ENCODE measurements at regions not wholly inside any gene's neighbourhood (a gene's known extent, or its start where the extent isn't known, plus 50 kb on each side); places are given as distances from the start of the nearest gene placed in this dataset.
"Not testable (repeated sequence)": the region's sequence is repeated elsewhere in the genome, so short reads cannot be mapped to it uniquely, and the experiment has no call there.

DNA sequence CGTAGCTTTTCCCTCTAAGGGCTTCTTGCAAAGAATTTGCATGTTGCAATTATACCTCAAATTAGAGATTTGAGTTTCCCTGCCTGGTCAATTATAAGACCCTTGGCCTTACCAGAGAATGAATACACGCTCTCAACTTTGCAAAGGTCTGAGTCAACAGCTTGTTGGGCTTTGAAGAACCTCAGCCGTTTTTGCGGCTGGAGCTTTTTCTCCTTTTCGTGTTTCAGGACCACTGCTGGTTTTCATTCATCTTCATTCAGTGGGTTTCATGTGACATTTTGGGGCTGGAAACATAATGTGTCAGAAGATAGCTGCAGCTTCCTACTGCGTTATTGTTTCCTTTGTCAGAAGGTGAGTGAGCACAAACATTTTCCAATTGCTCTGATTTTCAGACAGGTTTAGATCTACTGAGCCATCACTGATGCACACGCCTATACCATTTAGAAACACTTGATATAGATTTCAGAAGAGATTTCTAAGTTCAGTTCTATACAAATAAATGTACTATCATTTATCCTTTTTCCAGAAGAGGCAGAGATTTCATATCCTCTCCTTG lies 152.3 kb downstream of the SPDYE17 start:
- WGBS (ENCODE audit: insufficient coverage, insufficient read length) = no CpG with 5 or more reads among the region's 7 CpGs
- not testable (repeated sequence) for H3K27me3 ChIP-seq (ENCODE audit: control insufficient read depth, insufficient read depth, low read length)

DNA sequence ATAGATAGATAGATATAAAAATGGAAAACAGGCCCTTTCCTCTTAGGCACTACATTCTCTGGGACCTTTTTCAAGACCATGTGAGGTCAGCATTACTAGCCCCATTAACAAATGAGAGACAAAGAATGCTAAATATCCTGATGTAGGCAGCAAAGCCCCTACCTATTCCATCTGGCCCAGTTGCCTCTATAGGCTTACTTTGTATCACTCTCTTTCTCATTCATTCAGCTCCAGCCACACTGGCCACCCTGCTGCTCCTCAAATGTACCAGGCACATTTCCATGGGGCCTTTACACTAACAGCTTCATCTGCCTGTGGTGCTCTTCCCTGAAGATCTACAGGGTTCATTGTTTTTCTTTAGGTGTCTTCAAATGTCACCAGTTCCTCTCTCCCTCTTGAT lies 156.4 kb downstream of the SPDYE17 start:
- not testable (repeated sequence) for DNase-seq (ENCODE audit: low read depth, low spot score); H3K27ac ChIP-seq (ENCODE audit: low read length); H3K27me3 ChIP-seq (ENCODE audit: control insufficient read depth, insufficient read depth, low read length); H3K4me1 ChIP-seq (ENCODE audit: control insufficient read depth, insufficient read depth, low read length); H3K36me3 ChIP-seq (ENCODE audit: control insufficient read depth, insufficient read depth, low read length); H3K4me3 ChIP-seq (ENCODE audit: low read length); H3K9me3 ChIP-seq (ENCODE audit: control insufficient read depth, insufficient read depth, low read length)

More for the DNA sequence above, 152.3 kb downstream of the SPDYE17 start:
- H3K4me1 ChIP-seq (ENCODE audit: control insufficient read depth, insufficient read depth, low read length); H3K36me3 ChIP-seq (ENCODE audit: control insufficient read depth, insufficient read depth, low read length); H3K9me3 ChIP-seq (ENCODE audit: control insufficient read depth, insufficient read depth, low read length); DNase-seq (ENCODE audit: low read depth, low spot score); H3K27ac ChIP-seq (ENCODE audit: low read length); H3K4me3 ChIP-seq (ENCODE audit: low read length): not testable (repeated sequence)

DNA sequence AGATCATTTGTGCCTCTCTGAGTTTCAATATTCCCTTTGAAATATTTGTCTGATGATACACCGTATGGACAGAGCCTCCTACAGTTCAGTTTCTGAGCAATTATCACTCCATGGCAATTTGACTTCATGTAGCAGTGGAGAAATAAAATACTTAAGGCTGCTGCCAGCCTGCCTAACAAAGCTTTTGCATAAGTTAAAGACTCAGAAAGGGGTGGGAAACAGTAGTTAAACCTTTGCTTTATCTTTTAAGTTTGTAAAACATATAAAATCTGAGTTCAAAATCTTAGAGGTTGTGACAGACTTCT lies 161.7 kb downstream of the SPDYE17 start:
- not testable (repeated sequence) for H3K36me3 ChIP-seq (ENCODE audit: control insufficient read depth, insufficient read depth, low read length); H3K4me1 ChIP-seq (ENCODE audit: control insufficient read depth, insufficient read depth, low read length); H3K9me3 ChIP-seq (ENCODE audit: control insufficient read depth, insufficient read depth, low read length); H3K27me3 ChIP-seq (ENCODE audit: control insufficient read depth, insufficient read depth, low read length); H3K27ac ChIP-seq (ENCODE audit: low read length); DNase-seq (ENCODE audit: low read depth, low spot score); H3K4me3 ChIP-seq (ENCODE audit: low read length)
- no CpG with 5 or more reads among the region's 1 CpG for WGBS (ENCODE audit: insufficient coverage, insufficient read length)

DNA sequence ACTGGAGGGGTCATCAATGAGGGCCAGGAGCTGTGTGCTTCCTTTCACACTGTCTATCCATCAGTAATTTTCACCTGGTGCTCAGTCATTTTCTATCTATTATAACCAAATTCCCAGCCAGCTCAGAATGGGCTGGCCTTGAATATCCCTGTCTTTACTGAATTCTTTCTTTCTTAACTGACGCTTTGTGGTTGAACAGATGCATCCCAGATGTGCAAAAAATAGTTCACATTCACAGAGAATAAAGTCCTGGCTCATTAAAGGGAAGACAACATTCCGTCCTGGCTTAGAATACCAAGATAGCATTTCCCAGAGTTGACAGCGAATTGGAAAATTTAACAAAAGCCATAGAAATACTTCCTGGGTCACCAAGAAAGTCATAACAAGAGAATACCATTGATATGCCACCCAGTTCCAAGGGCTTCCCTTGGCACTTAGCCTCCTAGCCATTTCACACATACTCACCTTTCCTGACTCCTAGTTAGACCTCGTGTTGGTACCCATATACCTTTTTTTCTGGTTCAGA lies 164.7 kb downstream of the SPDYE17 start:
- not testable (repeated sequence) for H3K27ac ChIP-seq (ENCODE audit: low read length); H3K4me1 ChIP-seq (ENCODE audit: control insufficient read depth, insufficient read depth, low read length); H3K36me3 ChIP-seq (ENCODE audit: control insufficient read depth, insufficient read depth, low read length); H3K27me3 ChIP-seq (ENCODE audit: control insufficient read depth, insufficient read depth, low read length); H3K9me3 ChIP-seq (ENCODE audit: control insufficient read depth, insufficient read depth, low read length); H3K4me3 ChIP-seq (ENCODE audit: low read length); DNase-seq (ENCODE audit: low read depth, low spot score)
- WGBS (ENCODE audit: insufficient coverage, insufficient read length) = no CpG with 5 or more reads among the region's 4 CpGs

DNA sequence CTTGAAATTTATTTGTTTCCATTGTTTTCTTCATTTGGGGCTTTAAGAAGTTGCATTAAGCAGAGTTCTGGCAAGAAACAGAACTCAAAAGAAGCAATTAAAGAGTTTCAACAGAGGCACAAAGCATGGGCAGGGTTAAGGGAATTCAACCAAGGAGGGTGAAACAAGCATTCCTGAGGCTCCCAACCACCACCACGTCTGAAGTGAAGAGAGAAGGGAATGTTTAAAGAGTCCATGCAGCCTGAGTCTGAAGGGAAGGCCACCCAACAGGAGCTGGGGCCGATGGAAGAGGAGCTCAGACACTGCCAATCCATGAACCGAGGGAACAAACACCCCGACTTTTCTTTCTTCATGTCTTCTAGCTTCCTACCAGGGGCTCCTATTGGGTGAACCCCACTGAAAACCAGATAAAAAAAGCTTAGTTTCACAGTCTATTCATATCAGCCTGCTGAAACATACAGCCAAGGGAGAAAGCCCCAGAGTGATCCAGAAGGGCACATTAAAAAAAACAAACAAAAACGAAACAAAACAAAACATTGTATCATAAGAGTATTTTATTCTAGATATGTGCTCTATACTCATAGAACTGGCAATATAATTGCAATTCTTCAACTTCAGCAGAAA lies 168.9 kb downstream of the SPDYE17 start:
- H3K9me3 ChIP-seq (ENCODE audit: control insufficient read depth, insufficient read depth, low read length); DNase-seq (ENCODE audit: low read depth, low spot score); H3K27me3 ChIP-seq (ENCODE audit: control insufficient read depth, insufficient read depth, low read length); H3K36me3 ChIP-seq (ENCODE audit: control insufficient read depth, insufficient read depth, low read length); H3K27ac ChIP-seq (ENCODE audit: low read length); H3K4me1 ChIP-seq (ENCODE audit: control insufficient read depth, insufficient read depth, low read length); H3K4me3 ChIP-seq (ENCODE audit: low read length): not testable (repeated sequence)
- no CpG with 5 or more reads among the region's 5 CpGs for WGBS (ENCODE audit: insufficient coverage, insufficient read length)

- H3K27me3 ChIP-seq (ENCODE audit: control insufficient read depth, insufficient read depth, low read length); H3K36me3 ChIP-seq (ENCODE audit: control insufficient read depth, insufficient read depth, low read length); H3K4me3 ChIP-seq (ENCODE audit: low read length); H3K9me3 ChIP-seq (ENCODE audit: control insufficient read depth, insufficient read depth, low read length); H3K27ac ChIP-seq (ENCODE audit: low read length); H3K4me1 ChIP-seq (ENCODE audit: control insufficient read depth, insufficient read depth, low read length); DNase-seq (ENCODE audit: low read depth, low spot score): not testable (repeated sequence)
Observed at GRCh38 chr7:76862241-76862640, 169.9 kb downstream of the SPDYE17 start.

DNA sequence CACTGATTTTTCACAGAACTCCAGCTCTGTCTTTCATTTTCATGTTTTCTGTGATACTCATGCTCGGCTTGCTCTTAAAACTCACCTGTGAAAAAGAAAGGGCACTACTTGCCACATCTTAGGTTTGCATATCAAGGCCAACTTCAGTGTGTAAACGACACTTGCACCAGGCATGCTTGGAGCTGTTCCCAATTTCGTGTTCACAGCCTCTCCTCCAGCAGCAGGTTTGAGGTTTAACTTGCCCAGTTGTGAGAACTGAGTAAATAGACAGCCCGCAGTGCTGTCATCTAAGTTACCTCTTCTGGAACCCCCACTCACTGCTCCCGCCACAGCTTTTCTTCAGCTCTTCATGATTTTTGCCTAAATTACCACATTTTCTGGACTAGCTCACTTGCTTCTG lies 172.2 kb downstream of the SPDYE17 start:
- not testable (repeated sequence) for H3K9me3 ChIP-seq (ENCODE audit: control insufficient read depth, insufficient read depth, low read length); H3K4me1 ChIP-seq (ENCODE audit: control insufficient read depth, insufficient read depth, low read length); H3K4me3 ChIP-seq (ENCODE audit: low read length); DNase-seq (ENCODE audit: low read depth, low spot score); H3K36me3 ChIP-seq (ENCODE audit: control insufficient read depth, insufficient read depth, low read length); H3K27ac ChIP-seq (ENCODE audit: low read length); H3K27me3 ChIP-seq (ENCODE audit: control insufficient read depth, insufficient read depth, low read length)
- WGBS (ENCODE audit: insufficient coverage, insufficient read length) = no CpG with 5 or more reads among the region's 5 CpGs

DNA sequence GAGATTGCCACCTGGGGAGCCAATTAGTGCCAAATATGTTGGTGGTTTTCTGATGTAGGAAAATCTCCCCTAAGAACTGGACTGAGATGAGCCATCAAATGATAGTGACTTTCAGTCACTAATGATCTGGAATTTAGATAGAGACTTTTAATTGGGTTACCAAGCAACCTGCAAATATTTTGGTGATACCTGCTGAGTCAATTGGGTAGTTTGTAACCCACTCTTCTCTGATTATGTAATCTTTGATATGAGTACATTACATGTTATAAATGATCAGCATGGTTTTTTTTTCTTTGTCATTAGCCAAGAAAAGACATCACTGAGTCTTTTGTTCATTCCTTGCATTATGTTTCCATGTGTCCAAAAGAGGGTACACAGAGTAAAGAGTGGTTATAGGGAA lies 177.5 kb downstream of the SPDYE17 start:
- H3K9me3 ChIP-seq (ENCODE audit: control insufficient read depth, insufficient read depth, low read length); H3K4me3 ChIP-seq (ENCODE audit: low read length); H3K4me1 ChIP-seq (ENCODE audit: control insufficient read depth, insufficient read depth, low read length); H3K27ac ChIP-seq (ENCODE audit: low read length); H3K27me3 ChIP-seq (ENCODE audit: control insufficient read depth, insufficient read depth, low read length); DNase-seq (ENCODE audit: low read depth, low spot score); H3K36me3 ChIP-seq (ENCODE audit: control insufficient read depth, insufficient read depth, low read length): not testable (repeated sequence)

- DNase-seq (ENCODE audit: low read depth, low spot score); H3K4me3 ChIP-seq (ENCODE audit: low read length); H3K27me3 ChIP-seq (ENCODE audit: control insufficient read depth, insufficient read depth, low read length); H3K4me1 ChIP-seq (ENCODE audit: control insufficient read depth, insufficient read depth, low read length); H3K36me3 ChIP-seq (ENCODE audit: control insufficient read depth, insufficient read depth, low read length); H3K27ac ChIP-seq (ENCODE audit: low read length); H3K9me3 ChIP-seq (ENCODE audit: control insufficient read depth, insufficient read depth, low read length): not testable (repeated sequence)
- no CpG with 5 or more reads among the region's 6 CpGs for WGBS (ENCODE audit: insufficient coverage, insufficient read length)
Observed at GRCh38 chr7:76852787-76853584, 179.2 kb downstream of the SPDYE17 start.

- not testable (repeated sequence) for H3K27ac ChIP-seq (ENCODE audit: low read length)
Observed at GRCh38 chr7:76852362-76852761, 179.8 kb downstream of the SPDYE17 start.

GRCh38 chr7:76851617-76852016 lies 180.5 kb downstream of the SPDYE17 start:
- not testable (repeated sequence) for H3K9me3 ChIP-seq (ENCODE audit: control insufficient read depth, insufficient read depth, low read length); H3K27me3 ChIP-seq (ENCODE audit: control insufficient read depth, insufficient read depth, low read length); DNase-seq (ENCODE audit: low read depth, low spot score); H3K4me1 ChIP-seq (ENCODE audit: control insufficient read depth, insufficient read depth, low read length); H3K4me3 ChIP-seq (ENCODE audit: low read length); H3K27ac ChIP-seq (ENCODE audit: low read length); H3K36me3 ChIP-seq (ENCODE audit: control insufficient read depth, insufficient read depth, low read length)
- no CpG with 5 or more reads among the region's 5 CpGs for WGBS (ENCODE audit: insufficient coverage, insufficient read length)

More at GRCh38 chr7:76852362-76852761, 179.8 kb downstream of the SPDYE17 start:
- not testable (repeated sequence) for H3K4me3 ChIP-seq (ENCODE audit: low read length); DNase-seq (ENCODE audit: low read depth, low spot score); H3K9me3 ChIP-seq (ENCODE audit: control insufficient read depth, insufficient read depth, low read length); H3K27me3 ChIP-seq (ENCODE audit: control insufficient read depth, insufficient read depth, low read length); H3K4me1 ChIP-seq (ENCODE audit: control insufficient read depth, insufficient read depth, low read length); H3K36me3 ChIP-seq (ENCODE audit: control insufficient read depth, insufficient read depth, low read length)
- no CpG with 5 or more reads among the region's 1 CpG for WGBS (ENCODE audit: insufficient coverage, insufficient read length)

All from iPS DF 6.9 (cell line).